Renal cortex interstitium (tissue), 11 donors: ENCODE measurements at regions not wholly inside any gene's neighbourhood (a gene's known extent, or its start where the extent isn't known, plus 50 kb on each side); places are given as distances from the start of the nearest gene placed in this dataset.
A peak's percentile ranks its signal among the peaks of the same experiment; 100 is the strongest.

Source experiments
- DNase-seq, 11 donors: peaks; one replicate each; pipeline ENCODE4 v3.0.0-alpha.2; 2013; ENCODE audit warnings: low read depth in 9 of 11, low spot score in 4 of 11; ENCODE audit errors: extremely low read depth in 1 of 11

DNA sequence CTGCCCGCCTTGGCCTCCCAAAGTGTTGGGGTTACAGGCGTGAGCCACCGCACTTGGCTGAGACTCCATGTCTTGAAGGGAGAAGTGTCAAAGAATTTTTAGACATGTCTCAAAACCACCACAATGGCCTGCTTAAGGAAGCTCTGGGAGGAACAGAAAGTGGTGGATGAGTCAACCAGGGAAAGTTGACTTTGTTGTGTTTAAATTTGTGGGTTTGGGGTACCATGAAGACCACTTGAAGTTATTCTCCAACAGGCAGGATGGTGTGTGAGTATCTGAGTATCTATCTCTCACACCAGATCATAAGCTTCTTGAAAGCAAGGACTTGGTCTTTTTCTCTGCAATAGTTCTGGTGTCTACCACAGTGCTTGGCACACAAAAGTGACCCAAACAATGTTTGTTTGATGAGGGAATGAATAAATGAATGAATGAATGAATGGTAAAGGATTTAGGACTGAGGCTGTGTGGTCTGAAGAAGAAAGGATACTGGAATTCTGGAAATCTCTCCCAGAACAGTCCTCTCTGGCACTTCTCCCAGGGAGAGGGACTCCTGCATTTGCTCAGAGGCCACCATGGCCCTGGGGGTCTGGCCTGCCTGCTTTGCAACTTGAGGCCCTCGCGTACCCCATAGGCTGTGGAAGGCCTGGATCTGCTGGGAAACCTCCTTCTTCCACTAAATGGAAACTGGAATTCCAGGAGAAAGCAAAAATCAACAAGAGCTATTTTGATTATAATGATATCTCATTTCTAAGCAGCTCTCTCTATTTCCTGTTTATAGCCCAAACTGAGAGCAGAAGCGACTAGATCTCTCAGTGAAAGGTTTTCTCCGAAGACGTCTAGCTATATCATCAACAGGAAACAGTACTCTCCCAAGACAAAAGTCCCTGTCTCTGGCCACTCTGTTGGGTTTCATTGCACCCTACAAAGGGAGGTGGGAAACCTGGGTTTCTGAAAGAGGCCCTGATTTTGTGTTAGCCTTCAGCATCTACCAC lies 187.9 kb downstream of the PALM2AKAP2 start:
- DNase-seq, result no peak

DNA sequence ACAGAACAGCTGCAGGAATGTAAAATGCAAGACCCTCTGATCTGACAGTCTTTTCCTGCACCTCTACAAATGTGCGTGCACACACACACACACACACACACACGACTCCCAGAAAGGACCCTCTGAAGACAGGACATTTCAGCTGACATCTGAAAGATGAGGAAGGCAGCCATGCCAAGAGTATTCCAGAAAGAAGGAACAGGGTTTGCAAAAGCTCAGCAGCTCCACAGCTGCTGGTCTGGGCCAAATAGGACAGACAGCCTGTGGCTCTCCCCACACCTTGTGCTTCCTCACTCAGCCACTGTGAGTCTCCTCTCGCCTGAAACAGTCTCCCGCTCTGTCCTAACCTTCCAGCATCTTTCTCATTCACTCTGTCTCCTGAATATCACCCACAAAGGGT lies 189.0 kb downstream of the PALM2AKAP2 start:
- no peak for DNase-seq

DNA sequence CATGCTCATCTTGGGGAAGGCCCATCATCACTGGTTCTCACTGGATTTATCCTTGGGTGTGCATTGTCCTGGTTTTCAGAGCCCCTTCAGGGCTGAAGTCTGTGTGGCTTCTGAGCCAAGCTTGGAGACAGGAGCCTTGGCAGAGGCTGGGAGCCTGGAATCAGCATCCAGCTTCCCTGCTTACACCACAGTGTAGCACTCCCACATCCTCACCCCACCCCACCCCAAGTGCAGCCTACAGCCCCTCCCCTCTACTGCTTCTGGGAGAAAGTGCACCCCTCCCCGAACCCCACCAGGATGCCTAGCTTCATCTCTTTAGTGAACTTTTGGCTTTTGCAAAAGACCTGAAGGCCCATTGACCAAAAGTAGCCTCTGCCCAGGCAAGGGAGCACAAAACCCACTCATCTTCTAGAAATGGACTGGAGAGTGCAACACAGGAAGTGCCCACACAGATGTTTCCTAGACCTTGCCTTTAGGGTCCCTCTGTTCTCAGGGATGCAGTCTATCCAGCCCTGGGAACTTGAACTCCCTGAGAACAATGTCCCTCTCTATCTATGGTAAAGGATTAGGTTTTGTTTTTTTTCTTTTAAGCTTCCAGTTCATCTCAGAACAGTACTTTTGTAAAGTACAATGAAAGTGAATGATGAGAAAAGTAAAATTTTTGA lies 189.7 kb downstream of the PALM2AKAP2 start:
- no peak for DNase-seq

GRCh38 chr9:109971226-109971625 lies 191.2 kb downstream of the PALM2AKAP2 start:
- no peak for DNase-seq

DNA sequence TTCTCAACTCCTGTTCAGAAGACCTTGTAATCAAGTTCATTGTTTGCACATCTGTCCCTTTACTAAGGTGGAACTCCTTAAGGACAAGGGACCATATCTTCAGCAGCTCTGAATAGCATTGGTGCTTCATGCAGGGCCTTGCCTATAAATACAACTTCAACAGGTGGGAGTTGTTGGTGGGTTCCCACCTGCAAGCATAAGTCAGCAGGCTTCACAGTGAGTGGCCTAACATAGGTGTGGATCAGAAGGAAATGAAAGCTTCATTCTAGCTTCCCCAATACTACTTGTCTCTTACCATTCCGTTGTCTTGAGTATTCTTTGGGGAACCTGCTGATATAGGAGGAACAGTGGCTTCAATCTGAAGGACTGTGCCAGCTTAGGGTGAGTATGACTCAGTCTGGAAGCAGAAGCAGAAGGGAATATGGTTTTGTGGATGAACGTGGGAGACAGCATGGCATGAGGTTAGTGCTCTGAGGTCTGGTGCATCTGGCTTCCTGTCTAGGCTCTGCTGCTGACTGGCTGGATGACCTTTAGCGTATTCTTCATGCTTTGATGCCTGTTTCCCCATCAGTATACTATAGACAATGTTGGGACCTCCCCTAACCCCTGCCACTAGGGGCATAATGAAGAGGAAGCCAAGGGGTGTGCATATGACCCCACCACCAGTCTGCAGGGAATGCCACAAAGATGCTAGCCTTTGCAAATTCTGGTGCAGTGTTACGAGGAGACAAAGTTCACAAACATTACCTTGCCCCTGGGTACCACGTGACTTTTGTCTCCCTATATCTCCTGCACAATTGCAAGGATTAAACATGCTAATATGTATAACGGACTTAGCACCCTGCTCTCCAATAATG lies 192.3 kb downstream of the PALM2AKAP2 start:
- no peak for DNase-seq

DNA sequence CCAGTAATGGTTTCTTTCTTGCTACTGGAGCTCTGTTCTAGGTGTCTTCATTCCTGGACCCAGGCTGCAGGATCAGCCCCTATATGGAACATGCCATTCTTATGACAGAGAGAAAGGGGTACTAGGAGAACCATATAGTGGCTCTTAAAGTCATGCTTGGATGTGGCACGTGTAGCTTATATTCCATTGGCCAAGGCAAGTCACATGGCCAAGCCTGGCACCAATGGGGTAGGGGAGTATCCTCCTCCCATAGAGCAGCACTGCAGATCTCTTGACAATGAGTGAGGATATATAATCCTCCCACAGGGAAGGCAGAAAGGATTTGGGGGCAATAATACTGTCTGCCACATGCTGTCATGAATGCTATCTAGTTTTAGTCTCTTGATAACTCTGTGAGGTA lies 193.3 kb downstream of the PALM2AKAP2 start:
- DNase-seq, result no peak

DNA sequence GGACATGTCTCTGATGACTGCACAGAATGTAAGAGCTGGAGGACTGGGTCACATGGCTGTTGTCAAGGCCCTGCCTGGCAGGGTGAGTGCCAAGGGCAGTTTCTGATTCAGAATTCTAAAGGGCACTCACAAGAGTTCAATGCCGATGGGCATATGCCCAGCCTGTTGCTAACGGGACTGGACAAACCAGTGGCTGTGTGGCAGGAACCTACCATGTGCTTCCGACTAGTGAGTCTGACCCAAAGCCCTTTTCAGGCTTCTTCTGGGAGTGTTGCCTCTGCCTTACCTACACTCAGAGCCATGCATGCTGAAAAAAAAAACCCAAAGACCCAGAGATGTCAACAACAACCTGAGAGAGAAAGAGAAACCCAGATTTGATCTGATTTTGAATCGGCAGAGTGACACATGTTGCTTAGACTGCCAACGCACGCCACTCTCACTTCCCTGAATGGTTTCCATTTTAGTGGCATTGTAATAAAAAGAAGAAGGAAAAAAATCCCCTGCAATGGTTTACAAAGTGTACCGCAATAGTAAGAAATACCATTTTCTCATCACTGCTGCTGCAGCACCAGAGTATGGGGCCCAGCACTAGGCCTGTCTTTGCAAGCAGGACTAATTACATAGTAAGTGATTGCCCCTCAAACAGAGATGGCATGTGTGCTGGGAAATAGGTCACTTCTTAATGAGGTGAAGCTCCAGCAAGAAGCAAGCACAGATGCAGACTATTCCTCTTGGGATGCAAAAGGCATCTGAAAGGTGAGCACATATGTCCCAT lies 194.3 kb downstream of the PALM2AKAP2 start:
- no peak for DNase-seq

DNA sequence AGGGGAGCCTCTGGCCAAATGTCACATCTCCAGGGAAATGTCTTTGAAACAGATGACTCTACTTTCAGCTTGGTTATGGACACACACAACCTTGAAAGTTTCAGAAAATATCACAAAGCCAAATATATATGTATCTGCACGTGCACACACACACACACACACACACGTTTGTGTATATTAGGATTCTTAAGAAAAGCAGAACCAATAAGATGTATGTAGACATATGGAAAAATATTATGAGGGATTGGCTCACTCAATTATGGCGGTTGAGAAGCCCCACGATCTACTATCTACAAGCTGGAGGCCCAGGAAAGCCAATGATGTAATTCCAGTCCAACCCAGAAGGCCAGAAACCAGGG lies 194.9 kb downstream of the PALM2AKAP2 start:
- no peak for DNase-seq

GRCh38 chr9:109975574-109976295 lies 195.7 kb downstream of the PALM2AKAP2 start:
- DNase-seq, result no peak

DNA sequence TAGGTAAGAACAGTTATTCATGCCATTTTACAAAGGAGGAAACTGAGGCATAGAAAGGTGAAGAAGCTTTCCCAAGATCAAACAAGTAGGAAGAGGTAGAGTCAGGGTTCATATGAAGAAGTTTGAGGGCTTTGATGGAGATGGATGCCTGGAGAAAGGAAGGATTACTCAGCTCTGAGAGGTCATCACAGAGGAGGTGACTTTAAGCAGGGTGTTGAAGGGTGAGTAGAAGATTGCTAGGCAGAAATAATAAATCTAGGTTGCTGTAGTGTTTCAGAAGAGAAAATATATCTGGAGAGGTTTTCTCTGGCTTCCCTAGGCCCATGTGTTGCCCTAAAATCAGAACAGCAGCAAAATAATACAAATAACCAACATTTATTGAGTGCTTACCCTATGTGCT lies 196.3 kb downstream of the PALM2AKAP2 start:
- DNase-seq, result no peak

DNA sequence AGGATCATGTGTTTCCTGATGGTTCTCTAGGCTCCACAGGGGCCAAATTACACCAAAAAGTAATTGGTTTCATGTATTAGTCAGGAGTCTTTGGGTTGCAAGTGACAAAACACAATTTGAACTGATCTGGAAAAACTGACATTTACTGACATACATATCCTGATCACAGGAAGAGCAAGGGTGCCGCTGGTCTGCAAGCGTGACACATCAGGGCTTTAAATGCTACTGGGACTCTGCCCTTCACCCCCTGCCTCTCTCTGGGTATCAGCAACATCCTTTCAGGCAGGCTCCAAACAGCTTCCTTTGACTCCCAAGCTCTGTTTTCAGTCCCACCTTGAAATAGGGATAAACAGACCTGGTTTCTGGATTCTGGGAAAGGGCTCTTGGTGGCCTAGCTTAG lies 197.5 kb downstream of the PALM2AKAP2 start:
- no peak for DNase-seq

GRCh38 chr9:109981091-109981490 lies 201.1 kb downstream of the PALM2AKAP2 start:
- no peak for DNase-seq

GRCh38 chr9:109986521-109986991 lies 206.6 kb downstream of the PALM2AKAP2 start:
- peak in 1 of 11 donors; percentile 13 for DNase-seq

GRCh38 chr9:109989296-109989695 lies 209.3 kb downstream of the PALM2AKAP2 start:
- no peak for DNase-seq

DNA sequence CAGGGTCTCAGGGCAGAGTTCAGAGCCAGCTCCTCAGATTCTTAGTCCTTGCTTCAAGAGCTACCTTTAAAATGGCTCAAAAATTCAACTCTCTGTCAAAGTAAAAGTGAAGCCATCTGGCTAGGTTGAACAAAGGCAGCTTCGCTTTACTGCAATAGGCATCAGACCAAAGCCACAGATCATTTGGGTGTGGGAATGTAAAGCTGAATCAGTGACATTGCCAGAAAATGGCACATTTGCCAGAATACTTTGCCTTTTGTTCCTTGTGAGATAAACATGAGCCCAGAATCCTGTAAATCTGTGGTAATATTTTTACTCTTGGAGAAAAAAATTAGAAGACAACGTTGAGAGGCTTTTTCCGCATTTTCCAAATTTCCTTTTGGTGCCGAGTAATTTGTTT lies 210.5 kb downstream of the PALM2AKAP2 start:
- DNase-seq, result no peak

DNA sequence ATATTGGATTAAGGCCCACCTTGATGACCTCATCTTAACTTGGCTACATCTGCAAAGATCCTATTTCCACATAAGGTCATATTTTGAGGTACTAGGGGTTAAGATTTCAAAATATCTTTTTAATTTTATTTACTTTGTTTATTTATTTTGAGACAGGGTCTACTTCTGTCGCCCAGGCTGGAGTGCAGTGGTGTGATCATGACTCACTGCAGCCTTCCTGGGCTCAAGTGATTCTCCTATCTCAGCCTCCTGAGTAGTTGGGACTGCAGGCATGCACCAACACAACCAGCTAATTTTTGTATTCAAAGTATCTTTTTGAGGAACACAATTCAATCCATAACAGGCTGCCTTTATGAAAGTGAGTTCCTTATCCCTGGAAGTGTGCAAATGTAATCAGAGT lies 212.3 kb downstream of the PALM2AKAP2 start:
- no peak for DNase-seq

- DNase-seq, result no peak
These were observed 213.4 kb downstream of the PALM2AKAP2 start for GRCh38 chr9:109993250-109993978.
